ENCODE measurements at regions not wholly inside any gene's neighbourhood (a gene's known extent, or its start where the extent isn't known, plus 50 kb on each side); places are given as distances from the start of the nearest gene placed in this dataset.

- H3K27me3 ChIP-seq (ENCODE audit: control insufficient read depth, insufficient read depth, low read length): no peaks in the 10 kb centered on the region
- no peak overlapping the region for H3K4me3 ChIP-seq (ENCODE audit: low read depth, low read length)
- DNase-seq (ENCODE audit: low read depth): no peak
- no peak for TF ChIP-seq CTCF (IDR thresholded peaks at IDR 0.05; ENCODE audit: insufficient read depth, low read length, poor library complexity, severe bottlenecking)
- H3K36me3 ChIP-seq (ENCODE audit: control insufficient read depth, insufficient read depth, low read length): no peaks in the 10 kb centered on the region
Measured at GRCh38 chr11:103768816-103769215, 267.6 kb upstream of the DDI1 start.

DNA sequence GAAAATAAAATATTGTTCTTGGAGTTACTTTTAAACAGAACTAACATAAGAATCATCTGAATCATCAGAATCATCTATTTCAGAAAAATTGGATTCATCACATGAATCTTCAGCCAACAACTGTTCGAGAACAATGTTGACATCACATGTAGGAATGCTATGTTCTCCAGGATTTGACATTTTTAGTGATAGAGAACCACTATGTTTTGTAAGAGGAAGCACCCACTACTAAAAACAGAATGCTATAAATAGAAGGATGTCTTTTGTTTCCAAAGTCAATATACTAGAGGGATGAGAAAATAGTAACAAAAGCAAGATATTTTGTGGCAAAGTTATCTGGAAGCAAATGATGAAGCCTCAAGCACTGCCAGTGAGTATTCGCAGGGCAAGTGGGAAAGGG, 263.4 kb upstream of the DDI1 start:
- DNase-seq (ENCODE audit: low read depth): no peak

GRCh38 chr11:103773537-103773936, 262.9 kb upstream of the DDI1 start:
- no peaks in the 10 kb centered on the region for H3K27me3 ChIP-seq (ENCODE audit: control insufficient read depth, insufficient read depth, low read length)
- H3K4me3 ChIP-seq (ENCODE audit: low read depth, low read length): no peak overlapping the region
- DNase-seq (ENCODE audit: low read depth): no peak
- TF ChIP-seq CTCF (IDR thresholded peaks at IDR 0.05; ENCODE audit: insufficient read depth, low read length, poor library complexity, severe bottlenecking): no peak
- no peaks in the 10 kb centered on the region for H3K36me3 ChIP-seq (ENCODE audit: control insufficient read depth, insufficient read depth, low read length)

More for the DNA sequence above, 263.4 kb upstream of the DDI1 start:
- Histone ChIP-seq H3K36me3 (ENCODE audit: control insufficient read depth, insufficient read depth, low read length) (no peaks in the 10 kb centered on the region), H3K4me3 (ENCODE audit: low read depth, low read length) (no peak overlapping the region), H3K27me3 (ENCODE audit: control insufficient read depth, insufficient read depth, low read length) (no peaks in the 10 kb centered on the region)
- TF ChIP-seq CTCF (IDR thresholded peaks at IDR 0.05; ENCODE audit: insufficient read depth, low read length, poor library complexity, severe bottlenecking): no peak

- no peak for TF ChIP-seq CTCF (IDR thresholded peaks at IDR 0.05; ENCODE audit: insufficient read depth, low read length, poor library complexity, severe bottlenecking)
- no peaks in the 10 kb centered on the region for H3K27me3 ChIP-seq (ENCODE audit: control insufficient read depth, insufficient read depth, low read length)
- DNase-seq (ENCODE audit: low read depth): no peak
- H3K36me3 ChIP-seq (ENCODE audit: control insufficient read depth, insufficient read depth, low read length): no peaks in the 10 kb centered on the region
- no peak overlapping the region for H3K4me3 ChIP-seq (ENCODE audit: low read depth, low read length)
Measured at GRCh38 chr11:103779054-103779453, 257.4 kb upstream of the DDI1 start.

GRCh38 chr11:103789952-103790351, 246.5 kb upstream of the DDI1 start:
- no peak overlapping the region for H3K4me3 ChIP-seq (ENCODE audit: low read depth, low read length)
- H3K27me3 ChIP-seq (ENCODE audit: control insufficient read depth, insufficient read depth, low read length): no peaks in the 10 kb centered on the region
- no peak for DNase-seq (ENCODE audit: low read depth)
- H3K36me3 ChIP-seq (ENCODE audit: control insufficient read depth, insufficient read depth, low read length): no peaks in the 10 kb centered on the region
- TF ChIP-seq CTCF (IDR thresholded peaks at IDR 0.05; ENCODE audit: insufficient read depth, low read length, poor library complexity, severe bottlenecking): no peak

GRCh38 chr11:103792981-103793468, 243.4 kb upstream of the DDI1 start:
- Histone ChIP-seq H3K36me3 (ENCODE audit: control insufficient read depth, insufficient read depth, low read length) (no peaks in the 10 kb centered on the region), H3K4me3 (ENCODE audit: low read depth, low read length) (no peak overlapping the region), H3K27me3 (ENCODE audit: control insufficient read depth, insufficient read depth, low read length) (no peaks in the 10 kb centered on the region)
- DNase-seq (ENCODE audit: low read depth): no peak
- no peak for TF ChIP-seq CTCF (IDR thresholded peaks at IDR 0.05; ENCODE audit: insufficient read depth, low read length, poor library complexity, severe bottlenecking)
